ENCODE measurements at regions not wholly inside any gene's neighbourhood (a gene's known extent, or its start where the extent isn't known, plus 50 kb on each side); places are given as distances from the start of the nearest gene placed in this dataset.
A peak's percentile ranks its signal among the peaks of the same experiment; 100 is the strongest.

DNA sequence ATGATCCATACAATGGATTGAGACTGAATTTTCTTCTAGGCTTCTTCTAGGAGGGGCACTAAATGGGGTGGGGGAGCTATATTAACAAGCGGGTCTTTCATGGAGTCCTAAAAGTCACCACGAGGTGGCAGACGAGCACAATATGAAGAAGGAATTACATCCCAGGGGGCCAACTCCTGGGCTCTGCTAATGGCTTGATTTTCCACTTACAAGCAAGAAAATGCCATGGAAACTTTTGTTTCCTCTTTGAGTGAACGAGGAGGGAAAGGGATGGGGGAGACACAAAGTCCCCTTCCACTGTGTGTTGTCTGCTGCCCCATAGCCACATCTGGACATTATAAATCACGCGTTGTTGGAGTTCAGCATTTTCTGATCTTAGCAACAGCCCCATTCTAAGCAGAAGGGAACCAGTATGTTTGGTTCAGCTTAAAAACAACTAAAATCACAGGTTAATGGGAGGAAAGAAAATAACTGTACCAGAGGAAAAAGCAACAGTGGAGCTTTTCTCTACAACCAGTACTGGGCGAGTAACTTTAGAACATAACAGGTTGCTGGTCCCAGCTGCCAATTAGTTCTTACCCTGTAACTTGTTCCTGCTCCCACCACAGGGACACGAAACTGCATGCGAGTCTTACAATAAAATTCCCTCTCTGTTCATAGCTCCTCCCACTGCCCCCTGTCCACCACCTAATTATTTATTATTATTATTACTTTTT, 285.0 kb upstream of the PARD3B start:
- H3K9ac ChIP-seq (ENCODE audit: low read length), result no peak overlapping the region
- H3K9me3 ChIP-seq (ENCODE audit: insufficient read depth, low read depth, low read length), result no peaks in the 10 kb centered on the region
- Mint-ChIP-seq H3K27ac (ENCODE audit: unreplicated experiment) (no peak overlapping the region), H3K4me3 (ENCODE audit: unreplicated experiment) (no peak overlapping the region), H3K9me3 (ENCODE audit: unreplicated experiment) (no peaks in the 10 kb centered on the region), H3K4me1 (ENCODE audit: low read depth, unreplicated experiment) (peaks cover 15% of the 10 kb centered on the region), H3K36me3 (ENCODE audit: low read depth, unreplicated experiment) (no peaks in the 10 kb centered on the region), H3K27me3 (ENCODE audit: low read depth, unreplicated experiment) (peaks cover 5% of the 10 kb centered on the region)
- H3K4me1 ChIP-seq (ENCODE audit: insufficient read depth, low read length), result peaks cover 6% of the 10 kb centered on the region
- H3K4me3 ChIP-seq (ENCODE audit: insufficient read depth, low read depth, low read length), result no peak overlapping the region
- no peaks in the 10 kb centered on the region for H3K79me2 ChIP-seq (ENCODE audit: insufficient read depth, low read length)
- TF ChIP-seq, protein P1, sequence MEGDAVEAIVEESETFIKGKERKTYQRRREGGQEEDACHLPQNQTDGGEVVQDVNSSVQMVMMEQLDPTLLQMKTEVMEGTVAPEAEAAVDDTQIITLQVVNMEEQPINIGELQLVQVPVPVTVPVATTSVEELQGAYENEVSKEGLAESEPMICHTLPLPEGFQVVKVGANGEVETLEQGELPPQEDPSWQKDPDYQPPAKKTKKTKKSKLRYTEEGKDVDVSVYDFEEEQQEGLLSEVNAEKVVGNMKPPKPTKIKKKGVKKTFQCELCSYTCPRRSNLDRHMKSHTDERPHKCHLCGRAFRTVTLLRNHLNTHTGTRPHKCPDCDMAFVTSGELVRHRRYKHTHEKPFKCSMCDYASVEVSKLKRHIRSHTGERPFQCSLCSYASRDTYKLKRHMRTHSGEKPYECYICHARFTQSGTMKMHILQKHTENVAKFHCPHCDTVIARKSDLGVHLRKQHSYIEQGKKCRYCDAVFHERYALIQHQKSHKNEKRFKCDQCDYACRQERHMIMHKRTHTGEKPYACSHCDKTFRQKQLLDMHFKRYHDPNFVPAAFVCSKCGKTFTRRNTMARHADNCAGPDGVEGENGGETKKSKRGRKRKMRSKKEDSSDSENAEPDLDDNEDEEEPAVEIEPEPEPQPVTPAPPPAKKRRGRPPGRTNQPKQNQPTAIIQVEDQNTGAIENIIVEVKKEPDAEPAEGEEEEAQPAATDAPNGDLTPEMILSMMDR (IDR thresholded peaks at IDR 0.05; ENCODE audit: insufficient read depth, low read depth, low read length), result peak; percentile 80
- no peak for TF ChIP-seq EZH2 (IDR thresholded peaks at IDR 0.05; ENCODE audit: insufficient read depth, low read length)
- H3K4me2 ChIP-seq (ENCODE audit: low read length), result no peak overlapping the region
- H3K36me3 ChIP-seq (ENCODE audit: insufficient read depth, low read length), result no peaks in the 10 kb centered on the region
- H4K20me1 ChIP-seq (ENCODE audit: insufficient read depth, low read length), result no peaks in the 10 kb centered on the region
- H3K27me3 ChIP-seq (ENCODE audit: insufficient read depth, low read length), result peaks cover 4% of the 10 kb centered on the region
- DNase-seq (ENCODE audit: low read depth) (peak; percentile 46), FAIRE-seq (no peak)
- no peak overlapping the region for H3K27ac ChIP-seq (ENCODE audit: low read depth, low read length)
- no peak overlapping the region for H2AFZ ChIP-seq (ENCODE audit: low read depth, low read length)

DNA sequence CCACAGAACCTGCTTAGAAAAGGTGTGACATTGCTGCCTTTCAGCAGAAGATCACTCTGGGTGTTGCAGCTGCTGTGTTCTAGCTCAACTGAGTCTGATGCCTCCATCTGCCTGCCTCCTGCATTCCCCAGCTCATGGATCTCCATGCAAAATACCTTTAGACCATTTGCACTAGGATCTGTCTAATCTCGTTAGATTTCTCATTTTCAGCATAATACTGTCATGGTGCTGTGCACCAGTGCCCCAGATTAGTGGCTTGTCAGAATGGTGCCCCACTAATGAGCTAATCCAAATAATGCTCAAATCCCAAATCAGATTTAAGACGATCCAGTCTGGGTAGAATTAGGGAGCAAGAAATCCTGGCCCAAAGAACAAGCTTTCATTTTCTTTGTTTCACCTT, 284.4 kb upstream of the PARD3B start:
- Histone ChIP-seq H3K9me3 (ENCODE audit: insufficient read depth, low read depth, low read length) (no peaks in the 10 kb centered on the region), H4K20me1 (ENCODE audit: insufficient read depth, low read length) (no peaks in the 10 kb centered on the region), H3K27ac (ENCODE audit: low read depth, low read length) (no peak overlapping the region), H3K4me3 (ENCODE audit: insufficient read depth, low read depth, low read length) (no peak overlapping the region), H3K27me3 (ENCODE audit: insufficient read depth, low read length) (peaks cover 7% of the 10 kb centered on the region), H3K36me3 (ENCODE audit: insufficient read depth, low read length) (no peaks in the 10 kb centered on the region), H3K79me2 (ENCODE audit: insufficient read depth, low read length) (no peaks in the 10 kb centered on the region), H3K4me1 (ENCODE audit: insufficient read depth, low read length) (peaks cover 6% of the 10 kb centered on the region), H3K4me2 (ENCODE audit: low read length) (no peak overlapping the region), H2AFZ (ENCODE audit: low read depth, low read length) (no peak overlapping the region), H3K9ac (ENCODE audit: low read length) (no peak overlapping the region)
- Mint-ChIP-seq H3K9me3 (ENCODE audit: unreplicated experiment) (no peaks in the 10 kb centered on the region), H3K36me3 (ENCODE audit: low read depth, unreplicated experiment) (no peaks in the 10 kb centered on the region), H3K27me3 (ENCODE audit: low read depth, unreplicated experiment) (peaks cover 7% of the 10 kb centered on the region), H3K4me3 (ENCODE audit: unreplicated experiment) (no peak overlapping the region), H3K4me1 (ENCODE audit: low read depth, unreplicated experiment) (peaks cover 15% of the 10 kb centered on the region), H3K27ac (ENCODE audit: unreplicated experiment) (no peak overlapping the region)
- no peak for FAIRE-seq
- DNase-seq (ENCODE audit: low read depth), result no peak
- TF ChIP-seq, protein P1 (IDR thresholded peaks at IDR 0.05; ENCODE audit: insufficient read depth, low read depth, low read length), result no peak

DNA sequence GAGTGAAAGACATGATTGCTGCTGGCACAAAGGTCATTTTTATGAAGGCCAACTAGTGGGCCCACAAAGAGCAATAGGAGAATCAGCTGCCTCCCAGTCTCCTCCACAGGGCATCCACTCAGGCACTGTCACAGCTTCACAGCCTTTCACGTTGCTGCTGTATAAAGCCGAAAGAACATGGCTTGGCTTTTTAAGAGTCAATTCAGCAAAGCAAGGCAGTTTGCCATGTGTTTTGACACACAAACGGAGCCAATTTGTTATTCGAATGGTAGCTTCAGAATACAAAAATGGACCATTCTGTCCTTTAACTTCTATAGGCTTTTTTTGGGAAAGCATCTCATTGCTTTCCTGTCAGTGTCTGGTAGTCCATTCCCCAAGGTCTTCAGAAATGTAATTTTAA, 283.4 kb upstream of the PARD3B start:
- Mint-ChIP-seq H3K27ac (ENCODE audit: unreplicated experiment) (no peak overlapping the region), H3K4me1 (ENCODE audit: low read depth, unreplicated experiment) (peaks cover 11% of the 10 kb centered on the region), H3K9me3 (ENCODE audit: unreplicated experiment) (no peaks in the 10 kb centered on the region), H3K27me3 (ENCODE audit: low read depth, unreplicated experiment) (peaks cover 11% of the 10 kb centered on the region), H3K4me3 (ENCODE audit: unreplicated experiment) (no peak overlapping the region), H3K36me3 (ENCODE audit: low read depth, unreplicated experiment) (no peaks in the 10 kb centered on the region)
- Histone ChIP-seq H4K20me1 (ENCODE audit: insufficient read depth, low read length) (no peaks in the 10 kb centered on the region), H3K79me2 (ENCODE audit: insufficient read depth, low read length) (no peaks in the 10 kb centered on the region), H3K4me2 (ENCODE audit: low read length) (no peak overlapping the region), H3K27ac (ENCODE audit: low read depth, low read length) (no peak overlapping the region), H3K9ac (ENCODE audit: low read length) (no peak overlapping the region), H3K4me3 (ENCODE audit: insufficient read depth, low read depth, low read length) (no peak overlapping the region), H3K4me1 (ENCODE audit: insufficient read depth, low read length) (peaks cover 6% of the 10 kb centered on the region), H3K27me3 (ENCODE audit: insufficient read depth, low read length) (peaks cover 13% of the 10 kb centered on the region), H3K36me3 (ENCODE audit: insufficient read depth, low read length) (no peaks in the 10 kb centered on the region), H3K9me3 (ENCODE audit: insufficient read depth, low read depth, low read length) (no peaks in the 10 kb centered on the region), H2AFZ (ENCODE audit: low read depth, low read length) (no peak overlapping the region)
- no peak for DNase-seq (ENCODE audit: low read depth)
- no peak for FAIRE-seq
- TF ChIP-seq, protein P1 (IDR thresholded peaks at IDR 0.05; ENCODE audit: insufficient read depth, low read depth, low read length), result no peak
- no peak for TF ChIP-seq EZH2 (IDR thresholded peaks at IDR 0.05; ENCODE audit: insufficient read depth, low read length)
